ENCODE measurements at regions not wholly inside any gene's neighbourhood (a gene's known extent, or its start where the extent isn't known, plus 50 kb on each side); places are given as distances from the start of the nearest gene placed in this dataset.

DNA sequence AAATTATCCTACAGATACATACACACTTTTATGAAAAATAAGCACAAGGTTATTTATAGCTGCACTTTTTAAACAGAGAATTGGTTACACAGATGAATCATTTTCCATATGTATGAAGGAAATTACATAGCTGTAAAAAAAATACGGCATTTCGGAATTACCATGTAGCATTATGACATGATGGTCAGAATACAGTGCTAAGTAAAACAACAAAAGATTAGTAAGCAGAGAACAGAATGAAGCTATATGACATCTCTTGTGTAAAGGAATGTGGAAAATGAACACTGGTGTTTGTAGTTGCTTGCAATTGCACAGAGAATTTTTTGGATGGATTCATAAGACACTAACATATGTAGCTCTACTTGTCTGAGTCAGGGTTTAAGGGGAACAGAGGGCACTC, 1222.0 kb upstream of the PRKX start:
- Histone ChIP-seq H3K9me3 (ENCODE audit: low read length) (no peaks in the 10 kb centered on the region), H3K9ac (ENCODE audit: low read length) (no peak overlapping the region), H3K27me3 (ENCODE audit: insufficient read depth, low read length) (no peaks in the 10 kb centered on the region), H3K4me3 (ENCODE audit: low read depth, low read length, poor library complexity, severe bottlenecking) (no peak overlapping the region), H3K36me3 (ENCODE audit: insufficient read depth, low read length) (no peaks in the 10 kb centered on the region), H3K79me2 (ENCODE audit: insufficient read depth, low read length) (no peaks in the 10 kb centered on the region), H3K9me2 (ENCODE audit: low read depth, low read length) (no peaks in the 10 kb centered on the region), H3F3A (ENCODE audit: insufficient read depth, low read length) (no peaks in the 10 kb centered on the region), H3K4me2 (ENCODE audit: low read length) (no peak overlapping the region), H4K20me1 (ENCODE audit: insufficient read depth, low read length) (no peaks in the 10 kb centered on the region), H3K4me1 (ENCODE audit: insufficient read depth, low read length, severe bottlenecking) (no peaks in the 10 kb centered on the region), H3K27ac (ENCODE audit: low read depth, low read length, poor library complexity, severe bottlenecking) (no peak overlapping the region), H2AFZ (ENCODE audit: low read length) (no peak overlapping the region)
- TF ChIP-seq EZH2 (IDR thresholded peaks at IDR 0.05; ENCODE audit: borderline replicate concordance, low read length), result no peak
- no peak for TF ChIP-seq CTCF (IDR thresholded peaks at IDR 0.05; ENCODE audit: low read length)

GRCh38 chrX:4932790-4933189, 1219.3 kb upstream of the PRKX start:
- H3K36me3 ChIP-seq (ENCODE audit: insufficient read depth, low read length), result no peaks in the 10 kb centered on the region
- no peaks in the 10 kb centered on the region for H4K20me1 ChIP-seq (ENCODE audit: insufficient read depth, low read length)
- H3K79me2 ChIP-seq (ENCODE audit: insufficient read depth, low read length), result no peaks in the 10 kb centered on the region
- no peak overlapping the region for H2AFZ ChIP-seq (ENCODE audit: low read length)
- no peak overlapping the region for H3K4me3 ChIP-seq (ENCODE audit: low read depth, low read length, poor library complexity, severe bottlenecking)
- TF ChIP-seq CTCF (IDR thresholded peaks at IDR 0.05; ENCODE audit: low read length) (no peak), EZH2 (IDR thresholded peaks at IDR 0.05; ENCODE audit: borderline replicate concordance, low read length) (no peak)
- no peaks in the 10 kb centered on the region for H3F3A ChIP-seq (ENCODE audit: insufficient read depth, low read length)
- H3K4me2 ChIP-seq (ENCODE audit: low read length), result no peak overlapping the region
- H3K27ac ChIP-seq (ENCODE audit: low read depth, low read length, poor library complexity, severe bottlenecking), result no peak overlapping the region
- H3K27me3 ChIP-seq (ENCODE audit: insufficient read depth, low read length), result no peaks in the 10 kb centered on the region
- H3K9me2 ChIP-seq (ENCODE audit: low read depth, low read length), result no peaks in the 10 kb centered on the region
- no peaks in the 10 kb centered on the region for H3K9me3 ChIP-seq (ENCODE audit: low read length)
- H3K4me1 ChIP-seq (ENCODE audit: insufficient read depth, low read length, severe bottlenecking), result no peaks in the 10 kb centered on the region
- no peak overlapping the region for H3K9ac ChIP-seq (ENCODE audit: low read length)

GRCh38 chrX:4930426-4930825, 1217.0 kb upstream of the PRKX start:
- no peaks in the 10 kb centered on the region for H3K4me1 ChIP-seq (ENCODE audit: insufficient read depth, low read length, severe bottlenecking)
- H3K4me2 ChIP-seq (ENCODE audit: low read length), result no peak overlapping the region
- H3F3A ChIP-seq (ENCODE audit: insufficient read depth, low read length), result no peaks in the 10 kb centered on the region
- no peaks in the 10 kb centered on the region for H4K20me1 ChIP-seq (ENCODE audit: insufficient read depth, low read length)
- TF ChIP-seq CTCF (IDR thresholded peaks at IDR 0.05; ENCODE audit: low read length), result no peak
- TF ChIP-seq EZH2 (IDR thresholded peaks at IDR 0.05; ENCODE audit: borderline replicate concordance, low read length), result no peak
- H3K36me3 ChIP-seq (ENCODE audit: insufficient read depth, low read length), result no peaks in the 10 kb centered on the region
- H3K27me3 ChIP-seq (ENCODE audit: insufficient read depth, low read length), result no peaks in the 10 kb centered on the region
- H2AFZ ChIP-seq (ENCODE audit: low read length), result no peak overlapping the region
- no peaks in the 10 kb centered on the region for H3K79me2 ChIP-seq (ENCODE audit: insufficient read depth, low read length)
- no peak overlapping the region for H3K9ac ChIP-seq (ENCODE audit: low read length)
- no peaks in the 10 kb centered on the region for H3K9me2 ChIP-seq (ENCODE audit: low read depth, low read length)
- no peak overlapping the region for H3K27ac ChIP-seq (ENCODE audit: low read depth, low read length, poor library complexity, severe bottlenecking)
- no peak overlapping the region for H3K4me3 ChIP-seq (ENCODE audit: low read depth, low read length, poor library complexity, severe bottlenecking)
- H3K9me3 ChIP-seq (ENCODE audit: low read length), result no peaks in the 10 kb centered on the region

Data from OCI-LY1 (cell line).